ENCODE measurements at regions not wholly inside any gene's neighbourhood (a gene's known extent, or its start where the extent isn't known, plus 50 kb on each side); places are given as distances from the start of the nearest gene placed in this dataset.

- H2AFZ ChIP-seq (ENCODE audit: low read depth, low read length, poor library complexity, severe bottlenecking) = no peak overlapping the region
- H3K9me2 ChIP-seq (ENCODE audit: insufficient read depth) = no peaks in the 10 kb centered on the region
- CTCF ChIA-PET = no interaction called here
- intact Hi-C loops (cut with micrococcal nuclease) = no loop called here
- no peaks in the 10 kb centered on the region for H3K4me1 ChIP-seq (ENCODE audit: control insufficient read depth in 1 of 2, insufficient read depth in 2 of 2, low read length in 2 of 2)
- no peak overlapping the region for H3K4me3 ChIP-seq (replicated peaks in 1 of 2; ENCODE audit: low read depth in 1 of 2, low read length in 2 of 2)
- peaks cover 0 to 6% of the 10 kb centered on the region in 2 experiments; a peak in 2 of 4 replicates for H3K9me3 ChIP-seq (ENCODE audit: control insufficient read depth in 1 of 2, insufficient read depth in 1 of 2, low read depth in 1 of 2, low read length in 2 of 2)
- POLR2A ChIA-PET = no interaction called here
- no TSS peak for BruUV-seq (replicated peaks)
- no peak overlapping the region for H3K27ac ChIP-seq (ENCODE audit: low read depth, low read length)
- H4K20me1 ChIP-seq (ENCODE audit: insufficient read depth) = no peaks in the 10 kb centered on the region
- RAD21 ChIA-PET (ENCODE audit: low non-redundant PET in 1 of 2, low total read pairs in 2 of 2, uncharacterized antibody in 2 of 2, unreplicated experiment in 2 of 2) = no interaction called here
- DNase-seq (ENCODE audit: low read depth, low spot score) (no peak), ATAC-seq (no peak)
- no peaks in the 10 kb centered on the region for H3K79me2 ChIP-seq (ENCODE audit: insufficient read depth, low read length)
- no peak overlapping the region for H3K9ac ChIP-seq (ENCODE audit: low read length)
- no peaks in the 10 kb centered on the region for H3K36me3 ChIP-seq (ENCODE audit: control insufficient read depth in 1 of 2, insufficient read depth in 2 of 2, low read length in 2 of 2)
- H3K4me2 ChIP-seq (ENCODE audit: low read length) = no peak overlapping the region
- no peak for TF ChIP-seq YY1 (IDR thresholded peaks at IDR 0.05; ENCODE audit: extremely low read depth, insufficient replicate concordance, low read depth, low read length)
- TF ChIP-seq SIN3A (IDR thresholded peaks at IDR 0.05; ENCODE audit: low read depth) = no peak
- TF ChIP-seq EGR1 (IDR thresholded peaks at IDR 0.05; ENCODE audit: low read depth) = no peak
- TF ChIP-seq FOSL1 (IDR thresholded peaks at IDR 0.05; ENCODE audit: low read depth) = no peak
- no peak for TF ChIP-seq REST (IDR thresholded peaks at IDR 0.05; ENCODE audit: low read depth)
- TF ChIP-seq SRF (IDR thresholded peaks at IDR 0.05; ENCODE audit: low read depth) = no peak
- H3K27me3 ChIP-seq (ENCODE audit: insufficient read depth, low read length) = no peaks in the 10 kb centered on the region
Observed at GRCh38 chr10:35950701-35951100, 308.6 kb upstream of the FZD8 start.

GRCh38 chr10:35950226-35950625 lies 308.1 kb upstream of the FZD8 start:
- H4K20me1 ChIP-seq (ENCODE audit: insufficient read depth) = no peaks in the 10 kb centered on the region
- ChIA-PET RAD21 (ENCODE audit: low non-redundant PET in 1 of 2, low total read pairs in 2 of 2, uncharacterized antibody in 2 of 2, unreplicated experiment in 2 of 2) (no interaction called here), POLR2A (no interaction called here), CTCF (no interaction called here)
- no peaks in the 10 kb centered on the region for H3K79me2 ChIP-seq (ENCODE audit: insufficient read depth, low read length)
- H3K9me2 ChIP-seq (ENCODE audit: insufficient read depth) = no peaks in the 10 kb centered on the region
- ATAC-seq (no peak), DNase-seq (ENCODE audit: low read depth, low spot score) (no peak)
- intact Hi-C loops (cut with micrococcal nuclease) = no loop called here
- H3K27ac ChIP-seq (ENCODE audit: low read depth, low read length) = no peak overlapping the region
- H3K36me3 ChIP-seq (ENCODE audit: control insufficient read depth in 1 of 2, insufficient read depth in 2 of 2, low read length in 2 of 2) = no peaks in the 10 kb centered on the region
- H3K4me3 ChIP-seq (replicated peaks in 1 of 2; ENCODE audit: low read depth in 1 of 2, low read length in 2 of 2) = no peak overlapping the region
- H3K4me2 ChIP-seq (ENCODE audit: low read length) = no peak overlapping the region
- H3K27me3 ChIP-seq (ENCODE audit: insufficient read depth, low read length) = no peaks in the 10 kb centered on the region
- no peak overlapping the region for H3K9ac ChIP-seq (ENCODE audit: low read length)
- H2AFZ ChIP-seq (ENCODE audit: low read depth, low read length, poor library complexity, severe bottlenecking) = no peak overlapping the region
- BruUV-seq (replicated peaks) = no TSS peak
- peaks cover 0 to 6% of the 10 kb centered on the region in 2 experiments; a peak in 2 of 4 replicates for H3K9me3 ChIP-seq (ENCODE audit: control insufficient read depth in 1 of 2, insufficient read depth in 1 of 2, low read depth in 1 of 2, low read length in 2 of 2)
- H3K4me1 ChIP-seq (ENCODE audit: control insufficient read depth in 1 of 2, insufficient read depth in 2 of 2, low read length in 2 of 2) = no peaks in the 10 kb centered on the region
- TF ChIP-seq EZH2phosphoT487 (IDR thresholded peaks at IDR 0.05; ENCODE audit: borderline replicate concordance) = no peak
- no peak for TF ChIP-seq TCF7L2 (IDR thresholded peaks at IDR 0.05; ENCODE audit: borderline replicate concordance, extremely low read depth, insufficient read depth, insufficient read length)
- TF ChIP-seq SP1 (IDR thresholded peaks at IDR 0.05; ENCODE audit: low read depth) = no peak
- no peak for TF ChIP-seq ZBTB33 (IDR thresholded peaks at IDR 0.05; ENCODE audit: extremely low read depth, insufficient replicate concordance, low read length)
- TF ChIP-seq ELF1 (IDR thresholded peaks at IDR 0.05; ENCODE audit: borderline replicate concordance, low read depth) = no peak
- no peak for TF ChIP-seq MAX (IDR thresholded peaks at IDR 0.05)
- no peak for TF ChIP-seq FOSL1 (IDR thresholded peaks at IDR 0.05; ENCODE audit: low read depth)
- no peak for TF ChIP-seq POLR2A (IDR thresholded peaks at IDR 0.05; ENCODE audit: borderline replicate concordance, extremely low read depth, insufficient read depth, insufficient read length)
- no peak for TF ChIP-seq SRF (IDR thresholded peaks at IDR 0.05; ENCODE audit: low read depth)
